ENCODE measurements at regions not wholly inside any gene's neighbourhood (a gene's known extent, or its start where the extent isn't known, plus 50 kb on each side); places are given as distances from the start of the nearest gene placed in this dataset.
"Not testable (repeated sequence)": the region's sequence is repeated elsewhere in the genome, so short reads cannot be mapped to it uniquely, and the experiment has no call there.

DNA sequence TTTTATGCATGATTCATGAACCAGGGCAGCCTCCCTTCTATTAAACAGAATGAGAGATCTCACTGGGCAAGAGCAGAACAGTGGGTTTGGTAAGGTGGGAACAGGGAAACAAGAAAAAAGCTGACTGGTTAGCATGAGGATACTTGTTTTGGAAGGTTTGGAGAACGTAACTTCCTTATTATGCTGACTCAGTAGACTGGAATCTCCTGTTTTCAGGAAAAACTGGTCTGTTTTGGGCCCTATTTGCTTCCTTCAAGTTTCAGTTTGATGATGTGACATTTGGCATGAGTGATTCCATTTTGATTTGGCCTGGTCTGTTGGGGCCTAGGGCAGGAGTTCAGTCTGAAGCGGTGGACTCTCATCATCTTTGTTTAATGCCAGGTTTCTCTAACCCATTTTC, 172.0 kb downstream of the MYLK4 start:
- no peaks in the 10 kb centered on the region for H3K36me3 Mint-ChIP-seq (ENCODE audit: low read depth)
- DNase-seq, result no peak
- peaks cover 14% of the 10 kb centered on the region; the same call in 1 of the 2 replicates for H3K4me1 Mint-ChIP-seq (ENCODE audit: low read depth)
- peaks cover 9% of the 10 kb centered on the region for H3K27me3 Mint-ChIP-seq (ENCODE audit: insufficient read depth)
- TF ChIP-seq CTCF (IDR thresholded peaks at IDR 0.05), result no peak
- no peak overlapping the region for H3K4me3 Mint-ChIP-seq
- H3K9me3 Mint-ChIP-seq, result no peaks in the 10 kb centered on the region; the same call in 1 of the 2 replicates
- H3K27ac Mint-ChIP-seq, result no peak overlapping the region

GRCh38 chr6:2576499-2576898, 174.2 kb downstream of the MYLK4 start:
- H3K36me3 Mint-ChIP-seq (ENCODE audit: low read depth), result no peaks in the 10 kb centered on the region
- H3K4me1 Mint-ChIP-seq (ENCODE audit: low read depth), result peaks cover 14% of the 10 kb centered on the region; the same call in 1 of the 2 replicates
- no peak overlapping the region for H3K4me3 Mint-ChIP-seq
- H3K9me3 Mint-ChIP-seq, result no peaks in the 10 kb centered on the region; the same call in 1 of the 2 replicates
- no peak for DNase-seq
- H3K27me3 Mint-ChIP-seq (ENCODE audit: insufficient read depth), result peaks cover 7% of the 10 kb centered on the region
- no peak for TF ChIP-seq CTCF (IDR thresholded peaks at IDR 0.05)
- no peak overlapping the region for H3K27ac Mint-ChIP-seq

- Mint-ChIP-seq H3K4me3 (no peak overlapping the region), H3K36me3 (ENCODE audit: low read depth) (no peaks in the 10 kb centered on the region), H3K9me3 (no peaks in the 10 kb centered on the region; the same call in 1 of the 2 replicates), H3K27me3 (ENCODE audit: insufficient read depth) (peaks cover 4% of the 10 kb centered on the region), H3K27ac (no peak overlapping the region), H3K4me1 (ENCODE audit: low read depth) (peaks cover 14% of the 10 kb centered on the region; the same call in 1 of the 2 replicates)
- DNase-seq, result no peak
- no peak for TF ChIP-seq CTCF (IDR thresholded peaks at IDR 0.05)
These were observed 175.5 kb downstream of the MYLK4 start for GRCh38 chr6:2575236-2575635.

- not testable (repeated sequence) for H3K27ac Mint-ChIP-seq; H3K4me3 Mint-ChIP-seq; H3K9me3 Mint-ChIP-seq; H3K4me1 Mint-ChIP-seq (ENCODE audit: low read depth); H3K36me3 Mint-ChIP-seq (ENCODE audit: low read depth); DNase-seq; H3K27me3 Mint-ChIP-seq (ENCODE audit: insufficient read depth)
These were observed 181.3 kb downstream of the MYLK4 start for GRCh38 chr6:2569420-2569819.

DNA sequence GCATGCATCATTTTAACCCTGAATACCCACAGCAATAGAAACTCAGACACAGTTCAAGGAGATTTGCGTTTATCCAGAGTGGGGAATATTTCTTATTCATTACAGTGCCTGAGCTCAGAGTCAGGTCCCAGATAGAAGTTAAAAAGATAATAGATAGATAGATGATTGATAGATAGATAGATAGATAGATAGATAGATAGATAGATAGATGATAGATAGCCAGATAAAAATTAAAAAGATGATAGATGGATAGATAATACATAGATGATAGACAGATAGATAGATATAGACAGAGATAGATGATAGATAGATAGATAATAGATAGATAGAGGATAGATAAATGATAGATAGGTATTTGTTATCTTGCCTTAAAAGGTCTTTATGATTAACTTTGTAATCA, 184.7 kb downstream of the MYLK4 start:
- Mint-ChIP-seq H3K4me1 (ENCODE audit: low read depth) (no peaks in the 10 kb centered on the region; the same call in 1 of the 2 replicates), H3K27me3 (ENCODE audit: insufficient read depth) (peaks cover 9% of the 10 kb centered on the region), H3K27ac (no peak overlapping the region), H3K4me3 (no peak overlapping the region), H3K36me3 (ENCODE audit: low read depth) (no peaks in the 10 kb centered on the region), H3K9me3 (no peaks in the 10 kb centered on the region)
- DNase-seq, result no peak
- TF ChIP-seq CTCF (IDR thresholded peaks at IDR 0.05), result no peak

- no peak for DNase-seq
- no peak overlapping the region for H3K27ac Mint-ChIP-seq
- H3K27me3 Mint-ChIP-seq (ENCODE audit: insufficient read depth), result peaks cover 11% of the 10 kb centered on the region
- TF ChIP-seq CTCF (IDR thresholded peaks at IDR 0.05), result no peak
- no peaks in the 10 kb centered on the region; the same call in 1 of the 2 replicates for H3K4me1 Mint-ChIP-seq (ENCODE audit: low read depth)
- H3K9me3 Mint-ChIP-seq, result no peaks in the 10 kb centered on the region
- no peak overlapping the region for H3K4me3 Mint-ChIP-seq
- no peaks in the 10 kb centered on the region for H3K36me3 Mint-ChIP-seq (ENCODE audit: low read depth)
These were observed 185.2 kb downstream of the MYLK4 start for GRCh38 chr6:2565499-2565898.

Data from HFFc6 (cell line).